Loucy (cell line): ENCODE measurements at regions not wholly inside any gene's neighbourhood (a gene's known extent, or its start where the extent isn't known, plus 50 kb on each side); places are given as distances from the start of the nearest gene placed in this dataset.

Experiments
- H2AFZ ChIP-seq: fragments of 200-600 bp; sonication (generic); 2 replicates; pipeline ENCODE4 v1.6.0; 2016; ENCODE audit warnings: antibody characterized with exemption, mild to moderate bottlenecking, low read length, moderate library complexity
- H3F3A ChIP-seq: fragments of 200-600 bp; 2 replicates; pipeline ENCODE4 v1.6.0; 2016; ENCODE audit warnings: antibody characterized with exemption, low read depth, mild to moderate bottlenecking
- H3K27me3 ChIP-seq: fragments of 200-600 bp; sonication (generic); 2 replicates; pipeline ENCODE4 v1.6.1; 2014; ENCODE audit warnings: low read length, mild to moderate bottlenecking; ENCODE audit not compliant: insufficient read depth, poor library complexity, severe bottlenecking
- H3K36me3 ChIP-seq: fragments of 200-600 bp; sonication (generic); 2 replicates; pipeline ENCODE4 v1.6.1; 2016; ENCODE audit warnings: low read length; ENCODE audit not compliant: insufficient read depth
- H3K4me1 ChIP-seq: fragments of 200-600 bp; sonication (generic); 2 replicates; pipeline ENCODE4 v1.5.1; 2014; ENCODE audit warnings: low read length, mild to moderate bottlenecking; ENCODE audit not compliant: insufficient read depth, poor library complexity, severe bottlenecking
- H3K4me2 ChIP-seq: fragments of 200-600 bp; sonication (generic); 2 replicates; pipeline ENCODE4 v1.6.0; 2014; ENCODE audit warnings: antibody characterized with exemption, low read length, low read depth, mild to moderate bottlenecking; ENCODE audit not compliant: poor library complexity, severe bottlenecking
- H3K4me3 ChIP-seq: fragments of 200-600 bp; sonication (generic); 2 replicates; pipeline ENCODE4 v1.5.1; 2014; ENCODE audit warnings: low read length, mild to moderate bottlenecking, mixed read lengths; ENCODE audit not compliant: poor library complexity, severe bottlenecking
- H3K79me2 ChIP-seq: fragments of 200-600 bp; sonication (generic); 2 replicates; pipeline ENCODE4 v1.6.1; 2014; ENCODE audit warnings: low read length; ENCODE audit not compliant: insufficient read depth
- H3K9ac ChIP-seq: fragments of 200-600 bp; sonication (generic); 2 replicates; pipeline ENCODE4 v1.6.0; 2014; ENCODE audit warnings: mild to moderate bottlenecking, low read depth, low read length, moderate library complexity; ENCODE audit not compliant: poor library complexity, severe bottlenecking
- H3K9me2 ChIP-seq: fragments of 200-600 bp; sonication (generic); replicated peaks from 2 replicates; pipeline ENCODE4 v1.6.1; 2016; ENCODE audit warnings: low read depth, low read length, mixed read lengths
- H3K9me3 ChIP-seq: fragments of 200-600 bp; sonication (generic); 2 replicates; pipeline ENCODE4 v1.6.1; 2014; ENCODE audit warnings: mild to moderate bottlenecking, antibody characterized with exemption, low read length, low read depth; ENCODE audit not compliant: insufficient read depth
- H4K20me1 ChIP-seq: fragments of 200-600 bp; sonication (generic); 2 replicates; pipeline ENCODE4 v1.6.0; 2014; ENCODE audit warnings: antibody characterized with exemption, low read length, mild to moderate bottlenecking; ENCODE audit not compliant: insufficient read depth, poor library complexity, severe bottlenecking
- EZH2phosphoT487 ChIP-seq: fragments of 200-600 bp; IDR thresholded peaks from 2 replicates; pipeline ENCODE4 v1.6.1; 2018; ENCODE audit warnings: antibody characterized with exemption, mild to moderate bottlenecking, moderate library complexity, borderline replicate concordance
- TF ChIP-seq, protein P1 (sequence below): fragments of 200-600 bp; sonication (generic); conservative IDR thresholded peaks from 2 replicates; pipeline ENCODE4 v1.5.1; 2014; ENCODE audit warnings: mild to moderate bottlenecking, antibody characterized with exemption, low read length

GRCh38 chr3:148238421-148238821 is 459.3 kb upstream of the AGTR1 start:
- TF ChIP-seq EZH2phosphoT487, result no peak
- TF ChIP-seq, protein P1, sequence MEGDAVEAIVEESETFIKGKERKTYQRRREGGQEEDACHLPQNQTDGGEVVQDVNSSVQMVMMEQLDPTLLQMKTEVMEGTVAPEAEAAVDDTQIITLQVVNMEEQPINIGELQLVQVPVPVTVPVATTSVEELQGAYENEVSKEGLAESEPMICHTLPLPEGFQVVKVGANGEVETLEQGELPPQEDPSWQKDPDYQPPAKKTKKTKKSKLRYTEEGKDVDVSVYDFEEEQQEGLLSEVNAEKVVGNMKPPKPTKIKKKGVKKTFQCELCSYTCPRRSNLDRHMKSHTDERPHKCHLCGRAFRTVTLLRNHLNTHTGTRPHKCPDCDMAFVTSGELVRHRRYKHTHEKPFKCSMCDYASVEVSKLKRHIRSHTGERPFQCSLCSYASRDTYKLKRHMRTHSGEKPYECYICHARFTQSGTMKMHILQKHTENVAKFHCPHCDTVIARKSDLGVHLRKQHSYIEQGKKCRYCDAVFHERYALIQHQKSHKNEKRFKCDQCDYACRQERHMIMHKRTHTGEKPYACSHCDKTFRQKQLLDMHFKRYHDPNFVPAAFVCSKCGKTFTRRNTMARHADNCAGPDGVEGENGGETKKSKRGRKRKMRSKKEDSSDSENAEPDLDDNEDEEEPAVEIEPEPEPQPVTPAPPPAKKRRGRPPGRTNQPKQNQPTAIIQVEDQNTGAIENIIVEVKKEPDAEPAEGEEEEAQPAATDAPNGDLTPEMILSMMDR, result no peak
- H3K27me3 ChIP-seq, result no peaks in the 10 kb centered on the region
- no peak overlapping the region for H3K4me3 ChIP-seq
- H3K4me2 ChIP-seq, result no peak overlapping the region
- no peaks in the 10 kb centered on the region for H3F3A ChIP-seq
- no peaks in the 10 kb centered on the region for H3K9me3 ChIP-seq
- no peak overlapping the region for H2AFZ ChIP-seq
- H3K4me1 ChIP-seq, result peaks cover 4% of the 10 kb centered on the region
- no peaks in the 10 kb centered on the region for H3K36me3 ChIP-seq
- H3K9me2 ChIP-seq, result no peaks in the 10 kb centered on the region
- H3K79me2 ChIP-seq, result no peaks in the 10 kb centered on the region
- no peak overlapping the region for H3K9ac ChIP-seq
- no peaks in the 10 kb centered on the region for H4K20me1 ChIP-seq

DNA sequence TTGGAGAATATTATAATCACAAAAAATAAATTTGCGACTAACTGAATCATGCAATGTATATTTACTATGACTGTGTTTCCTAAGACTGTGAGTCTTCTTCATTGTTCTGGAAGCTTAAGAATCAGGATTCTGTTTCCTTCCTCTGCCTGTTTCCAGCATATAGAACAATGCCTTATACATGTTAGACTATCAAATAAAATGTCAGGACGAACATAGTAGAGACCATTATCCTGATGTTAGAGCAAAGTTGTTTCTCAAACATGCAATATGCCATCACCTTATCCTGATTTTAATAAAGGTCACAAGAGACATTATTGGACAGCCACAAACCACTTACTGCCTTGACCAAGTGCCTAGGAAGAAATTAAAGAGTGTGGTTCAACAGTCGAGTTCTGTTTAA is 457.4 kb upstream of the AGTR1 start:
- Histone ChIP-seq H3K4me1 (no peaks in the 10 kb centered on the region), H3K9me2 (no peaks in the 10 kb centered on the region), H3K27me3 (no peaks in the 10 kb centered on the region), H3F3A (no peaks in the 10 kb centered on the region), H3K9ac (no peak overlapping the region), H4K20me1 (no peaks in the 10 kb centered on the region), H3K36me3 (no peaks in the 10 kb centered on the region), H3K9me3 (no peaks in the 10 kb centered on the region), H2AFZ (no peak overlapping the region), H3K4me3 (no peak overlapping the region), H3K4me2 (no peak overlapping the region), H3K79me2 (no peaks in the 10 kb centered on the region)
- TF ChIP-seq, protein P1, result no peak
- no peak for TF ChIP-seq EZH2phosphoT487

DNA sequence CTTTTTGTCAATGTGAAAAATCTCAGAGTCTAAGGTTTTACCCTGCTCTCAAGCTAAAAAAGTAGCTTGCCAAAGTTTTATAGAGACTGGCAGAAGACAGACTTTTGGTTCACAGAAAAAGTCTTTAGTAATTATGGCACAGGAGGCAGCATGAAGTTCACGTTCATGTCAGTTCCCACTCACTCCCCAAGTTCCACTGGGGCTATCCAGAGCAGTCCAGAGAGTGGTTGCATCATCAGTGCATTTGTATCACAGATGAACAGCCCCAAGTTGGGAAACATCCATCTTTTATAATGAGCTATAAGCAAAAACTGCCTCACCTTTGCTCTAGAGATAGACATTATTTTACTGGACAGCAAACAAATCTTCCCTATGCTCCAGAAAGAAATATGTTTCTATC is 454.1 kb upstream of the AGTR1 start:
- Histone ChIP-seq H3K4me2 (no peak overlapping the region), H3K36me3 (no peaks in the 10 kb centered on the region), H3K79me2 (no peaks in the 10 kb centered on the region), H3K9me3 (no peaks in the 10 kb centered on the region), H3K4me3 (no peak overlapping the region), H3K27me3 (no peaks in the 10 kb centered on the region), H3K9me2 (no peaks in the 10 kb centered on the region), H3K9ac (no peak overlapping the region), H3K4me1 (no peaks in the 10 kb centered on the region), H4K20me1 (no peaks in the 10 kb centered on the region), H2AFZ (no peak overlapping the region), H3F3A (no peaks in the 10 kb centered on the region)
- TF ChIP-seq, protein P1, result no peak
- TF ChIP-seq EZH2phosphoT487, result no peak
